Umbilical cord (tissue), 1 donor: ENCODE measurements at regions not wholly inside any gene's neighbourhood (a gene's known extent, or its start where the extent isn't known, plus 50 kb on each side); places are given as distances from the start of the nearest gene placed in this dataset.

Experiments used
- DNase-seq: peaks from one replicate; pipeline ENCODE4 v3.0.0-alpha.2; 2015; ENCODE audit warnings: low spot score

DNA sequence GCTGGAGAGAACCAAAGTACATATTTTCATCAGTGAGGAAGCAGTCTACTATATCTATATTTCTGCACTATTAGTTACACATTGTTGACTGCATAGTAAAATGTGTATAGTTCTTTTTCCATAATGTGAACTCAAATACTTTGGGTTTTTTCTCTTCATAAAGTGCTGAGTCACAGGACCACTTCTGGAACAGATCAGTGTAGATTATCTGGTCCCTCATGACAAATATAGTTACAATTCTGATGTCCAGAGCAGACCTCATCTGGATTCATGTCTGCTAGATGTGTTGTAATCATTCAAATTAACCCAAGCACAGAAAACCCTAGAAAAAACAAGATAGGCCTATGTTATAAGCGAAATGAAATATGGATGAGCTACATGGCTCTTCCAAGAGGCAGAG, 171.4 kb downstream of the SUCLA2 start:
- DNase-seq, result peak; percentile 83

DNA sequence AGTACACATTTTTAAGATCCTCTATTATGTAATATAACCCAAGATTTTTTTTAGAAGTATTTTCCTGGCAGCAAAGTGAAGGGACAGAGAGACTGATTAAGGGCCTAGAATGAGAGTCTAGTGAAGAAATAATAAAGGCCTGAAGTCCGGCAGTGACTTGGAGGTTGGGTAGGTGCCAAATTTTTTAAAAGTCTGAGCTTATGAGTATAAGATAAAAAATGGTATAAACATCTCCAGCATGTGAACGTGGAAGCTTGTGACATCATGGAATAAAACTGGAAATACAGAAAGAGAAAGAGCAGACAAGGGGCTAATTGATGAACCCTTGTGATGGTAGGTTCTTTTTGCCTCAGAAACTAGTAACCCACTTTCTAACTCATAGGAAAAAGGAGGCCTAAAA, 174.6 kb downstream of the SUCLA2 start:
- DNase-seq, result peak; percentile 76

DNA sequence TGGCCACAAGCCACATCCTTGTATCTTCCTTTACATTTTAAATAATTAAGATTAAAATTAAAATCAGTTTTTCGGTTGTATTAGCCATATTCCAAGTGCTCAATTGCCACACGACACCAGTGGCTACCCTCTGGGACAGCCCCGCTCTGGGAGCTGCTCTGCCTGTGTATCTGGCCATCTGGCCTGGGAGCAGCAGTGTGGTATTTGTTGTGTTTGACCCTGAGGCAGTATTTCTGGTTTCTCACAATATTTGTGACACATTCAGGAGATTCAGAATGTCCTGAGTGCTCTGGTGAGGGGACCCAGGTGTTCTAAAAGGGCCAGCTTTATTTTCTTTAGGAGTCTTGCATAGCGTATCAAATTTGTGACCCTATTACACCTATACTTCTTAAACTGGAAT, 179.0 kb downstream of the SUCLA2 start:
- DNase-seq, result no peak

DNA sequence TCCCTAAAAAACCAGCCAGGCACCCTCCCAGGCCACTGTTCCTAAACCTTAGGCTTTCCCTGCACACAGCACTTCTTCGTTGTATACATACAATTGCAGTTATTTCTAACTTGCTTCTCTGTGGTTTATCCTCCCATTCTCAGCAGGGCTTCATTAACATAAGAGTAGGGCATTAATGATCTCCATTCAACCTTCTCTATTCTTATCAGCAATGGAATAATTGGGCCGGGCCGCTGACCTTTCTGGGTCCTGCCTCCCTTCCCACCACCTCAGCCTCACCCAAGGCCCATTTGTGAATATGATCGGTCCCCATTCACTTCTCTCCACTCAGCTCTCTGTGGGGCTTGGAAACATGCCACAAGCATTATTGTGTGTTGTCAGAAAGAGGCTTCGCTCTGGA, 184.2 kb downstream of the SUCLA2 start:
- DNase-seq, result no peak

DNA sequence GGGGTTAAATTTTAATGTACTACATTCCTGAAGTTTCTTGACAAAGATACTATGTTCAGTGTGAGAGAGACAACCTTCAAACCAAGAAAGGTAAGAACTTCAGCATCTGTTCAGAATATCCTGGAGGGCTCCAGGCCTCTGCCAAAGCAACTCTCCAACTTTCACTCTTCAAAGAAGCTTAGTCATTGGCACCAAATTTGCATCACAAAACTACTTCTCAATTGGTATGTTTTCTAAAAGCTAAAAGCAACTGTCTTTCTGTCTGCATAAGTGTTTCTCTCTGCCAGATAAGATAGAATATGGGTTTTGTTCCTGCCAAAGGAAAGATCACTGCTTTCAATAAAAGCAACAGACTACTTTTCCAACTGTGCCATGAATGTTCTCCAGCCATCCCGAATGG, 187.4 kb downstream of the SUCLA2 start:
- DNase-seq, result no peak

DNA sequence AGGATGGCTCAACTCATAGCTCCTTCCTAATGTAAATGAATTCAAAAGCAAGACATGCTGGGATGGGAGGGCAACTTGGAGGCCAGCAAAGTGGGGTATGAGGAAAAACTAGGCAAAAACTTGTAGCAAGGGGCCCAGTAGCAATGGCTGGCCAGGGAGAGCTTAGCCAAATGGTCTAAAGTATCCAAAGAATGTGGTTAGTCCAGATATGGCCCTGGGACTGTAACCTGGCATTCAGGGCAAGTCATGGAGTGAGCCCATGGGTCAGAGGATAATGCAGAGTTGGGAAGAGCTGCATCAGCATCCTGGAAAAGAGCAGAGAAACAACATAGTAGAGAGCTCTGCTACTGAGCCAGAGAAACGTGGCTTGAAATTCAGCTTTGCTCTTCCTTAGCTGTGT, 191.7 kb downstream of the SUCLA2 start:
- no peak for DNase-seq

DNA sequence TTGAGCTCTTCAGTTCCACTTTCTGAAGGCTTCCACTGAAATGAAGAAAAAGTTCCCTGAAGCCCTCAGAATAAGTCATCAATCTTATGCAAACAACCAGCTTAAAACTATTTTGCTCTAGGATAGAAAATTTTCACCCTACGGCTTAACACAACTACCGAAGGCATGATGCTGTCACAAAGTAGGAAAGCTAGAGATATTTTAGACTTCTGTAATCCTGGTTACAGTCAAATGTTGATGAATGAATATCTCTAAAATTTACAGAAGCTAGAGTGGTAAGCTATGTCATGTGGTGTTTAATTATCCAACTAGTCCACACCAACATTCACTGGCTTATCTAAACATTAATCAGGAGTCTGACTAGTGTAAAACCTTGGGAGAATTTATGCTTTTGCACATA, 197.9 kb downstream of the SUCLA2 start:
- DNase-seq, result no peak

DNA sequence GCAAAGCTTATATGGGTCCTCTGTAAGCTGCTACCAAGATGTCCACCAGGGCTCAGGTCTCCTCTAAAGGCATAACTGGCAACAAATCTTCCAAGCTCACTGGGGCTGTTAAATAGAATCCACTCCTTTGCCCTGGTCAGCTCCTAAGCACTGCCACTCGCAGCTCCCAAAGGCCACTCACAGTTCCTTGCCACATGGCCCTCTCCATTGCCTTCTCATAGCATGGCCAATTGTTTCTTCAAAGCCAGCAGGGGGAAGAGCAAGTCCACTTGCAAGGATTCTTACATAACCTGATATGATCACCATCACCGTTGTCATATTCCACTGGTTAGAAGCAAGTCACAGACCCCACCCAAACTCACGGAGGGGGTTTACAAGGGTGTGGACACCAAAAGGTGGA, 199.5 kb downstream of the SUCLA2 start:
- DNase-seq, result no peak

DNA sequence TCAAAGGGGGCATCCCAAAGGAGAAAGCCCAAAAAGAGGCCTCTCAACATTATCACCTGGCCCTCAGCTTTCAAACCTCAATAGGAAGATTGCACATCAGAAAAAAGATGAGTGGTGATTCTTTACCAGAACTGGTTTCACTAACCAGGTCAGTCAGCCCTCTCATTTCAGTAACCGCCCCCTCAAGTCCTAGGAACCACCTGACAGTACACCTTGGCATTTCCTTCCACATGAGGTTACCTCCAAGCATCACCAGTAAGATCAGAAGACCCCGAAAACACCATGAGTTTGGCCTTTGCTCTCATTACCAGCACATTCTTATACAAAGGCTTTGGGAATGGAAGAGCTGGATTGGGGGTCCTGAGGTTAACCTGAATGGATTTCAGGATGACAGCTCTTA, 200.5 kb downstream of the SUCLA2 start:
- DNase-seq, result no peak

DNA sequence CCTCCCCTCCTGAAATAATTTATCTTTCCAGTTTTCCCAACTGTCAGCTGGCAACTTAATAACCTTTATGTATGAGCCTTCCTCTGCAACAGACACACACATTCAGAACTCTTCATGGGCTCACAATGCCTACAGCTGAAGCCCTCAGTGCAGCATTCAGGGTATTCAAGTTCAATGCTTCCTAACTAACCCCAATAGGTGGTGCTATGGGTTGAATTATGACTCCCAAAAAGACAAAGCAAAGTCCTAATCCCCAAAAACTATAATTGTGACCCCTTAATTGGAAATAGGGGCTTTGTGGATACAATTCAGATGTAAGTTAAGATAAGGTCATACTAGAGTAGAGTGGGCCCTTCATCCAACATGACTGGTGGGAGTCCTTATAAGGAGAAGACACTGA, 202.2 kb downstream of the SUCLA2 start:
- no peak for DNase-seq

DNA sequence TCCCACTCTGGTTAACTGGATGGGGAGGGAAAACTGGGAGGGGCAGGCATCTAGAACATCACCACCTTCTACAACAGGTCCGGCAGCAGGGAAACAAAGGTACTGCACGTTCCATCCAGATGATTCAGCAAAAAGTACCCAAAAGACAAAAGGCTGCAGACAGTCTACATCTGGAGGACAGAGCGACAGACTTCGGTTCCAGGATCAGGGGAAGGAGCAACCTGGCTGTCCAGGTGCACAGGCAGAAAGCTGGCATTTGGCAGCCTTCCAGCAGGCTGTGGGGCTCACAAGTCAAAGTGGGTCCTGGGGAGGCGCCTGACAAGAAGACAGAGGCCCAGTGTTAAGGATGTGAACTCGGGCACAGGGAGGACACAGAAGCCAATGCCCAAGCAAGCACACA, 202.9 kb downstream of the SUCLA2 start:
- DNase-seq, result no peak

DNA sequence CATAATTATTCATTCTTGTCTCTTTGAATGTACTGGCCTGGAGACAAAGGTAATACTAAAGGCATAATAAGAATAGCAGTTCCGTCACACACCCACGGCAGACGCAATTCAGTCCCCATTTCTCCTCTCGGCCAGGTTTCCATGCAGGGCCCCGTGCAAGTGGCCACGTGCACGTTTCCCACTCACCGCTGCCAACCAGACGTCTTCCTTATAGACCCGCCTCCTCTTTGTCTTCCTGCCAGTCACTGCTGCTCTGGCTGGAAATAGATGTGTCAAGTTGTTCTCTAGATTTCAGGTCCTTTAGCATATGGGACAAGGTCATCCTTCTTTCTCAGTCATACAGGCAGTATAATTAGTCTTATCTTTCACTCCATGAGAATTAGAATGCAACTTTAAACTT, 204.3 kb downstream of the SUCLA2 start:
- no peak for DNase-seq

DNA sequence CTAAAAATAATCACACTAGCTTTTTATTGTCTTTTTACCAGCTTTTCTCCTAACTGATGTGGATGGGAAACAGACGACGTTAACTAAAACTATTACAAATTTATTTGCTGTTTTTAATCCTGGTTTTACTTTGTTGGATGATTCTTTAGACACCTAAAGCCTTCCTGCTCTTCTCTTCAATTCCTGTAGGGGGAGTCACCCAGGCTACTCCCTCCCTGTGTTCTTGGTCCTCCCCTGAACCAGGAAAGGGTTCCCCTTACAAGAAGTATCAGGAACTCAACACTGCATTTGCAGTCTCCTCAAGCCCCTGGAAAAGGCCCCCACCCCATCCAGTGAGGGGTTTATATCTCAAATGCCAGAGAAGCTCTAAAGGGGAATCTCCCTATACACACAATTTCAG, 206.1 kb downstream of the SUCLA2 start:
- DNase-seq, result no peak

DNA sequence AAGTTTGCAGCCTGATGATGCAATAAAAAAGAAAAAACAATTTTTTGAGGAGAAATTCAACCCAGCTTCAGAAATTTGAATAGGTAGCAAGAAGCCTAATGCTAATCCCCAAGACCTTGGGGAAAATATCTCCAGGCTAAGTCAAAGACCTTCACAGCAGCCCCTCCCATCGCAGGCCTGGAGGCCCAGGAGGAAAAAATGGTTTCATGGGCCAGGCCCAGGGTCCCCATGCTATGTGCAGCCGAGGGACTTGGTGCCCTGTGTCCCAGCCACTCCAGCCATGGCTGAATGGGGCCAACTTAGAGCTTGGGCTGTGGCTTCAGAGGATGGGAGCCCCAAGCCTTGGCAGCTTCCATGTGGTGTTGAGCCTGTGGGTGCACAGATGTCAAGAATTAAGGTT, 210.3 kb downstream of the SUCLA2 start:
- no peak for DNase-seq

DNA sequence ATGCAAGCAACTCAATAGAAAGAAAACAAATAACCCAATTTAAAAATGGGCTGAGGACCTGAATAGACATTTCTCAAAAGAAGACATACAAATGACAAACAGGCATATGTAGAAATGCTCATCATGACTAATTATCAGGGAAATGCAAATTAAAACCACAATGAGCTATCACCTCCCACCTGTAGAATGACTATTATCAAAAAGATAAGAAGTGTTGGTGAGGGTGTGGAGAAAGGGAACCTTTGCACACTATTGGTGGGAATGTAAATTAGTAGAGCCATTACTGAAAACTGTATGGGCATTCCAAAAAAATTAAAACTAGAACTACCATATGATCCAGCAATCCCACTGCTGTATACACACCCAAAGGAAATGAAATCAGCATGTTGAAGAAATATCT, 212.2 kb downstream of the SUCLA2 start:
- no peak for DNase-seq

DNA sequence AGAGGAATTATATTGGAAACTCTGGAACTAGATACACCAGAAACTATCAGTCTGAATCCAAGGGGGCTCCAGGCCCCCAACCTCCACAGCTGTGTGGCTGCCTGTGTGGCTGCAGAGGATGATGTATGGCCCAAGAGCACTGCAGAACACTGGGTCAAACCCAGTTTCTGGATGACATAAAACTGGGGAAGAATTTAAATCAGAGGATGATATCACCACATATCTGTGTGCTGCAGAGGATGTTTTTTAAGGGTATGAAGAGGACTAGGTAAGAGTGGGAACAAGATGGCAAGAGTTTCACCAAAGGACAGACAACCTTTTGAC, 226.4 kb downstream of the SUCLA2 start:
- DNase-seq, result peak; percentile 36

DNA sequence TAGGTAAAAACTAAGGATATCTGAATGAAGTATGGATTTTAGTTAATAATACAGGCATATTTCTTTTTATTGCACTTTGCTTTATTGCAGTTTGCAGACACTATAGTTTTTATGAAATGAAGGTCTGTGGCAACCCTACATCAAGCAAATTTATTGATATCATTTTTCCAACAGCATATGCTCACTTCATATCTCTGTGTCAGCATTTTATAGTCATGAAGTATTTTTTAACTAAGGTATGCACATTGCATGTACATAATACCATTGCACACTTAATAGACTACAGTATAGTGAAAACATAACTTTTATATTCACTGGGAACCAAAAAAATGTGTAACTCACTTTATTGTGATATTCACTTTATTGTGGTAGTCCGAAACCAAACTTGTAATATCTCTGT, 236.3 kb downstream of the SUCLA2 start:
- DNase-seq, result no peak

DNA sequence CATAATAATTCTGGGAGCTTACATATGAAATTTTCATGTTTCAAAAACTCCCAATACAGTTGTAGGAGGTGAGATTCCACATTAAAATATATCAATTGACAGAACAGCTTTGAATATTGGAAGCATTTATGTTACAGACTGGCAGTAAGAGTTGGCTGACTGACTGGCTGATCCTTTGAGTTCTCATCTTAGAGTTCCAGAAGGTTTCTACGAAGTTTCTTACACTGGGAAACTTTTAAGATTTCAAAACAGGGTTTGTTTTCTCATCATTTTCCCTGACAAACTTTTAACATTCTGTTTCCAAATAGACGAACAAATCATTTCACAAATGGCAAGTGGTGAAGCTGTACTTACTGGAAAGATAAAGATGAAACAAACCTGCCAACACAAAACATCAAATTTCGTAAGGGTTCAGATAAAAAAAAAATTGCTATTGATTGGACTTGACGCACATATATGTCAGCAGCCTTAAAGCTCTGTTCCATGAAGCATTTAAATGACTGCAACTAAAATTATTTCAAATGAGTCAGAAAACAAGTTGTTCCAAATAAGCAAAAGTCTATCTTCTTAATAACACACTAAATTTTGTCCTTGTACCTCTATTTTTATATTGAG, 243.5 kb downstream of the SUCLA2 start:
- DNase-seq, result no peak

DNA sequence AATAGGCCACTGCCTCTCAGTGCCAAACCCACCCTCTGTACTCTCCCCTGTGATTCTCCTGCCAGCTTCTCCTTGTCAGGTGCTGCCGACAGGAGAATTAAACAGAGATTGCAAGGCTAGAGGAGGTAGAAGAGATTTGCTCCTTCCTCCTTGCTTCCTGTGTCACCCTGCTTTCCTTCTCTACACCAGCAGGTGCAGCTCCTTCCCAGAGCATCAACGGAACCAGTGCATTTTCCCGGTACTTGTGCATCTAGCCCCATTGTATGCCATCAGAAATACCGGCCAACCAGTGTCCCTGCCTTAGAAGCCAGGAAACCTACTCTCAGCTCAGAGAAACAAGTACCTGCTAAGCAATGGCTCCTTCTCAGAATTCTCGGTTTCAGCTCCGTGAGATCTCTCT, 253.2 kb downstream of the SUCLA2 start:
- DNase-seq, result no peak

DNA sequence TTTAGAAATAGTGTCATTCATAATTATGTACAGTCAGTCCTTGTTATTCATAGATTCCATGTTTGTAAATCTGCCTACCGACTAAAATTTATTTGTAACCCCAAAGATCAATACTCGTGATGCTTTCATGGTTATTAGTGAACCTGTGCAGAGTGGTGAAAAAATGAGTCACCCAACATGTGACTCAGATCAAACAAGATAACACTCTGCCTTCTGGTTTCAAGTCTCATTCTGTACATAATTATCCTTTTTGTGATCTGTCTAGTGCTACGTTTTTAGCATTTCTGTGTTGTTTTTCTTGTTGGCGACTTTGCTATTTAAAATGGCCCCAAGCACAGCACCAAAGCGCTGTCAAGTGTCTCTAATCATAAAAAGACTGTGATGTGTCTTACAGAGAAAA, 274.7 kb downstream of the SUCLA2 start:
- no peak for DNase-seq

DNA sequence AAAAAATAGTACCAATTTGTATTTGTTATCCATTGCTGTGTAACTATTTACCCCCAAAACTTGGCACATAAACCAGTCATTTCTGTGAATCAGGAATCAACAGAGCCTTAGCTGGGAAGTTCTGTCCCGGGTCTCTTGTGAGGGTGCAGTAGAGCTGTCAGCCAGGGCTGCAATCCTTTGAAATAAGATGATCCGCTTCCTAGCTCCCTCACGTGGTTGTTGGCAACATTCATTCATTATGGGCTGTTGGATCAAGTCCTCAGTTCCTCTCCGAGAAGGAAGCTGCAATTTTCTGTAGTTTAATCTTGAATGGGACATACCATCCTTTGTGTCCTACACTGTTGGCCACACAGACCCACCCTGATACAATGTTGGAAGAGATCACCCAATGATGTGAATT, 277.2 kb downstream of the SUCLA2 start:
- DNase-seq, result no peak

DNA sequence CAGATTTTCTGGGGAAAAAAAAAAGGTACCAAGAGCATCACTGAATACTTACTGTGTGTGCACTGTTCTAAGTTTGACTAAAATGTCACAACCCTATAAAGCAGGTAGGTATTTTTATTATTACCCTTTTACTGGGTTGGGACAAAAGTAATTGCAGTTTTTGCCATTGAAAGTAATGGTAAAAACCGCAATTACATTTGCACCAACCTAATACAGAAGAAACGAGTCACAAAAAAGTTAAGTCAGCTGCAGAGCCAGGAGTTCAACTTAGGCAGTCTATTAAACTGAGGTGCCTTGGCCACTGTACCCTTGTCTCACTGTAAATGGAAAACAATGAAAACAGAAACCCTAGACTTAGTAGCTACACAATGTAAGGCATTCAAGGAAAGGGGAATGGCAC, 281.9 kb downstream of the SUCLA2 start:
- no peak for DNase-seq

DNA sequence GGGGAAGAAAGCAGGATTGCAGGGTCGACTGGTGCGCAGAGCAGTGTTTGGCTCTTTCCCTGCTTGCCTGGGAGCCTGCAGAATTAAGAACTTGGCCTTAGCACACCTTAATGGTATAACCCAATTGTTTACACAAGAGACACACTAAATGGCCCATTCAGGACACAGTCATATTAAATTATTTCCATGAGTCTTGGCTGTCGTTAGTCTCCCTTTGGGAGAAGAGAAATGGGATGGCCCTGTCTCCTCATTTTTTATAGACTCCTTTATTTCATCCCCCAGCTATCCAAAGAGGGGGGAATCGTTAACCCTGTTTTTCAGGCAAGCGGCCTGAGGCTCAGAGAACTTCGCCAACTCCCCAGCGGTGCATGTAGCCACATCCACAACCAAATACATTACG, 282.5 kb downstream of the SUCLA2 start:
- no peak for DNase-seq

DNA sequence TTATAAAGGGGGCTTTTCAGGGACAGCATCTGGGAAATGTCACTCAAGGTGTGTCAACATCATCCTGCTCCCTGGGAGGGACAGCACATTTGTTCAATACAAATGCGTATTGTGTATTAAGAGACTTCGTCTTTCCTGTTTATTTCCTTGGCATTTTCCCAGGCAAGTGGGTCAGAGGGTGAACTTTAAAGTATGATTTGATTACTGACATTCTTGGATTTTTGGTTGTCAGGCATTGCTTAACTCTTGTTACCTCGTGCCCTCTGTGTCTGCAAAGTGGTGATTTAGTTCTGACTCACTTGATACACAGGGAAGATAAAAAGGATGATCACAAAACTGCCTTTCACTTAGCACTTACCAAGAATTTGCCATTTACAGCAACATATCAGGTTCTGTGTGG, 292.7 kb downstream of the SUCLA2 start:
- peak; percentile 20 for DNase-seq

DNA sequence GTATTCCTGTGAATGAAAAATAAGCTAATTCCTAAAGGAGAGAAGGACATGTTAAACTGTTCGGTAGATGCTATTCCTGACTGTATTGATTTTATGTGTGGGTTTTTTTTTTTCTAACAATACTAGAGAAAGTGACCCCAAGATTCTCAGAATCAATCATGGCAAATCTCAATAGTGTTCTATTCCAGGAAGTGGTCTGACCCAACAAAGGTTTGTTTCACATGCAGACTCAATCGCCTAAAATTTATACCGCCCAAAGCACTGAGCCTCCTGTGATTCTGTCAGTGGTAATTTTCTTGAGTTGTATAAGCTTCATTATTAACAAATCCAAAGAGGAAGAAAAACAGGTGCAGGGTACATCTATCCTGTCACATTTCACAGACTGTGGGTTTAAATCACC, 293.7 kb downstream of the SUCLA2 start:
- no peak for DNase-seq
